A673 (cell line): ENCODE measurements at regions not wholly inside any gene's neighbourhood (a gene's known extent, or its start where the extent isn't known, plus 50 kb on each side); places are given as distances from the start of the nearest gene placed in this dataset.

ENCODE experiments used
- CTCF ChIP-seq: fragments of 300-800, 200-600 bp; sonication (generic); conservative IDR thresholded peaks from 2 replicates; pipeline ENCODE4 v1.5.1; 2017; ENCODE audit warnings: low read depth, mild to moderate bottlenecking, antibody characterized with exemption, low read length, moderate library complexity, mixed read lengths
- EZH2 ChIP-seq: fragments of 200-600 bp; sonication (generic); IDR thresholded peaks from 2 replicates; pipeline ENCODE4 v1.6.1; 2017; ENCODE audit warnings: borderline replicate concordance, low read depth, mild to moderate bottlenecking, mixed read lengths, antibody characterized with exemption, low read length; ENCODE audit not compliant: poor library complexity, severe bottlenecking

- TF ChIP-seq EZH2 (no peak), CTCF (no peak)
These were observed 942.6 kb upstream of the SLC10A2 start for GRCh38 chr13:104008541-104009435.
